ENCODE measurements at regions not wholly inside any gene's neighbourhood (a gene's known extent, or its start where the extent isn't known, plus 50 kb on each side); places are given as distances from the start of the nearest gene placed in this dataset.
"Not testable (repeated sequence)": the region's sequence is repeated elsewhere in the genome, so short reads cannot be mapped to it uniquely, and the experiment has no call there.

DNA sequence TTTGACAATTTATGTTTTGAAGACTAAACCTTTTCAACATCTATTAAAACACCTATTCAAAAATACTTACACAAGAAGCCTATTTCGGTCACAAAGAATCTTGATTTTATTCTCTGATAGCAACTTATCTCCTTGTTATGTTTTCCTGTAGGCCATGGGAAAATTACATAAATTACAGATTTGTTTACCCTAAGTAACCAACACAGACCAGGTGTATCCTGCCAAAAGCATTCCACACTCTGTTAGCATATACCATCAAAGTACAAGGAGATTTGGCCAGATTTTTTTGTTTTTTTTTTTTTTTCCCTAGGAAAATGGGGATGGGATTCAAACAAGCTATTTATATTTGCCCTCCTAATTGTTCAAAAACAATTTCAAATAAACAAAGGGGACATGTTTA is 497.9 kb upstream of the MAGEB18 start:
- no peak for DNase-seq (ENCODE audit: low read depth in 3 of 3)

DNA sequence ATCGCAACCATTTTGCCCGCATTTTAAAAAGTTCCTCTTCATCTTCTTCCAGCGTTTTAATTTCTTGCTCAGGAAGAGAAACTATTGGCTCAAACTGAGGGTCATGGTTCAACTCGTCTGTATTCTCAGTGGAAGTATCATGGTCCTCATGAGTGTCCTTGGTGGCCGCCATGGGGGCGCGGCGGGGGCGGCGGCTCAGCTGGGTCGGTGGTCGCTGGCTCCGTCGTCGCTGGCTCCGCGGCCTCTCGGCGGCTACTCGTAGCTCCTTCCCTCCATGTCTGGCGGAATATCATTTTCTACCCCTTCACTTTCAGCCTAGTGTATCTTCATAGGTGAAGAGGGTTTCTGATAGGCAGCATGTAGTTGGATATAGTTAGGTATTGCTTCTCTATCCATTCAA is 492.0 kb upstream of the MAGEB18 start:
- DNase-seq (ENCODE audit: low read depth in 3 of 3), result no peak

DNA sequence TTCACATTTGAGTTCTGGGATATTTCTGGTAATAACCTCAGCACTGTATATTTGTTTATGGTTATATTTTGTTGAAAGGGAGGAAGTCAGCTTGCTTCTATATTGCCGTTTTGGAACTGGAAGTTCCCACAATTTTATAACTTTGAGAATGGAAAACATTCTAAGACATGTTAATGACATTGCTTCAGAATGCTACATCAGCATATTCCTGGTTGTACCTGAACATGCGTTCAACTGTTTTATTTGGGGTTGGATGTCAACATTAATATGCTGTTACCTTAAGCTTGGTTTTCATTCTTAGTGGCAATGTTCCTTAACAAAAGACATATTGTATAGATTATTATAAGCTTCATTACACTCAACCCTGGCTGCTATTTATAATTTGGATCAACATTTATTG is 489.4 kb upstream of the MAGEB18 start:
- no peak for DNase-seq (ENCODE audit: low read depth in 3 of 3)

DNA sequence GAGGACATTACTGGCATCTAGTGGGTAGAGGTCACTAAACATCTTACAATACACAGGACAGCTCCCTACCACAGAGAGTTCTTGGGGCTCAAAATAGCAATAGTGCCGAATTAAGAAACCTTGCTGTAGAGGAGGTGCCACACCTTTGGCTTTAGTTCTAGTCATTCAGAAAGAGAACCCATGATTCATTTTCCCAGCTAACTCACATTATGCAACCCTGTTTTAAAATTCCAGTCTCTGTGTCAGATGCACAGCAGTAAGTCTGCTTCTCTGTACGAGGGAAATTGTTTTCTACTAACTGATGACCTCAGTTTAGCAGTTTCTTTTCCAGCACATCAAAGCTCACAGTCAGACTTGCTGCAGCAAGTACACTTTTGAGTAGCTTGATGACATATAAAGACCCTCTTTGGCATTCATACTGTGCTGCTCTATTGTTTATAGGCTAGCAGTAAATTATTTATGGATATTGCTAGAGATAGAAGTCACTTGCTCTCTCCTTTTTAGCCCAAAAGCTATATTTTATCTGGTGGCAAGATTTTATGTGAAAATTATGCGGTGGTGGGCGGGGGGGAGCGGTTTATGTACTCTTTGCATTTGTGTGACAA is 487.8 kb upstream of the MAGEB18 start:
- DNase-seq (ENCODE audit: low read depth in 3 of 3), result no peak

DNA sequence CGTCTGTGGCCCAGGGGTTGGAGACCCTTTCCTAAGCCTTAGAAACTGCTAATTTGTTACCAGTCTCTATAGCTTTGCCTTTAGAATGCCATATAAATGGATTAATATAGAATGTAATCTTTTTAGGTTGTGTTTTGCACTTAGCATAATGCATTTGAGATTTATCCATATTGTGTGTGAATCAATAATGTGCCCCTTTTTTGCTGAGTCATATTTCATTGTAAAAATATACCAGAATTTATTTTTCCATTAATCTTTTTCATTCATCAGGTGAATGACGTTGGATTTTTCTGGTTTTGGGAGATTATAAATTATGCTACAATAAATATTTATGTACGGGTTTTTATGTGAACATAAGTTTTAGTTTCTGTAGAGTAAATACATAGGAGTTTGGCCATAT is 478.8 kb upstream of the MAGEB18 start:
- DNase-seq (ENCODE audit: low read depth in 3 of 3), result no peak

DNA sequence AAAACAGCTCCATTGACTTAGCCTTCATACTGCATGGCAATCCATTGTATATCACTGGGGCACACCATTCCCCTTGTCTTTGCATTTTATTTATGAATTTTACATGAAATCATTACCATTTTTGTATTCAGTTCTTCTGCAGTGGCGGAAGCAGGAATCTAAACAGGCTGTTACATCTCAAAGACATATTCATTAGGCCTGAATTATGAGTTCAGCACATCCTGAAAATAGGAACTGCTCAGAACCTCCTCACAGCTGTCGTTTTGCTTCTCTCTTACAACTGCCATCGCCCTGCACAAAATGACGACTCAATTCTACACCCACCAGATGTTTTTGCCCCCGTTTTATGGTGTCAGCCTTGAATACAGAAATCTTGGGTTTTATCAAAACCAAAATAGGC is 474.4 kb upstream of the MAGEB18 start:
- DNase-seq (ENCODE audit: low read depth in 3 of 3), result no peak

DNA sequence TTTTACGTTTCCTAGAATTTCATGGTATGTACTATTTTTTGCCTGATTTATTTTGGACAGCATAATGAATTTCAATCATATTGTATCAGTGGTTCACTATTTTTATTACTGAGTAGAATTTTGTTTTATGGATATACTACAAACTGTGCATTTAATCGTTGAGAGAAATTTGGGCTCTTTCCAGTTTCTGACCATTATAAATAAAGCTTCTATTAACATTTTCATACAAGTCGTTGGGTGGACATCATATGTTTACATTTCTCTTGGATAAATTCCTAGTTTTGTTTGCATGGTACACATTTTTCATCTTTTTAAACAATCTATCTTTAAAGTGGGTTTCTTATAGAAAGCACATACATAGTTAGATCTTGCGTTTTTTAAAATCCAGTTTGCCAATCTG is 472.7 kb upstream of the MAGEB18 start:
- no peak for DNase-seq (ENCODE audit: low read depth in 3 of 3)

DNA sequence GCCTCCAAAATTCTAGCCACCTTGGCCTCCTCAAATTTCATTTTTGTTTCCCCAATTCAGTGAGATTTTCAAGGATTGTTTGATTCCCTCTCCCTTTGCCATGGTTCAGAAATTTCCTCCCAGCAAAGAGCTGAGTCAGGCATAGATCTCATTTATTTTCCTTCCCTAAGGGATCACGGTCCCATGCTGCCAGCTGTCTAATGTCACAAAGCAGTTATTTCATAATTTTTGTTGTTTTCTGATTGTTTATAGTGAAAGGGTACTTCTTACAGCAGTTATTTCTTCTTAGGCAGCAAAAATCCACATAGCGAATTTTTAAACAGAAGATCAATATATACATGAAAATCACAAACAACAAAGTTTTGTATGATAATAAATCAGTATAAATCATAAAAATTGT is 470.5 kb upstream of the MAGEB18 start:
- no peak for DNase-seq (ENCODE audit: low read depth in 3 of 3)

DNA sequence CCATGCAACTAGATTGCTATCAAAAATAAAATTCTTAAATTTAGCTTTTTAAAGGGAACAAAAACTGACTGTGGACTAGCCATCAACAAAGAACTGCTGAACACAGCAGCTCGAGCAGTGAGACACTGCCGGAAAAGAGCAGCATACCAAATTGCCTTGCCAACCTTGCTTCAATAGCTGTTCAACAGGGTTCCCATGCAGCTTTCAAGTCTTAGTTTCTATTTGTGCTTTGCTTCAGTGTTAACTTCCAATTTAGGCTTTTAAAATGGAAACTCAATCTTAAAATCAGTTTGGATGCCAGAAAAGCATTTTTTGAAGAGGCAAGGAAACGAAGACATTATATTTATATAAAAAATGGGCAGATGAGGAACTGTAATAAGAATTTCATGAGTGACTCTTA is 463.4 kb upstream of the MAGEB18 start:
- no peak for DNase-seq (ENCODE audit: low read depth in 3 of 3)

DNA sequence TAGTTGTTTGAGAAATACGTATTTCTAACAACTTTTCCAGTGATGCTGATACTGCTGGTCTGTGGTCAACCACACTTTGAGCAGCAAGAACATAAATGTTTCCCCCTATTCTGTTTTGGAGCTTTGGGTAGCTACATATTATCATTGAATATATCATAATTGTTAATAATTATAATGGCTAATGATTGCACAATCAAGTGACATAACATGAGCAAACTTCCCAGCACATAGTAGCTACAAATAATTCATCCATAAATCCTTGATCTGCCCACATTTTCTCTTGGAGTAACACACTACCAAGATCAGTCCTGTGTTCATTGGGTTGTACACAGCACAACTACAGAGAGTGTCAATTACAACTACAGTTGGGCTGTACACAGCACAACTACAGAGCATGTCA is 436.3 kb upstream of the MAGEB18 start:
- DNase-seq (ENCODE audit: low read depth in 3 of 3), result no peak

DNA sequence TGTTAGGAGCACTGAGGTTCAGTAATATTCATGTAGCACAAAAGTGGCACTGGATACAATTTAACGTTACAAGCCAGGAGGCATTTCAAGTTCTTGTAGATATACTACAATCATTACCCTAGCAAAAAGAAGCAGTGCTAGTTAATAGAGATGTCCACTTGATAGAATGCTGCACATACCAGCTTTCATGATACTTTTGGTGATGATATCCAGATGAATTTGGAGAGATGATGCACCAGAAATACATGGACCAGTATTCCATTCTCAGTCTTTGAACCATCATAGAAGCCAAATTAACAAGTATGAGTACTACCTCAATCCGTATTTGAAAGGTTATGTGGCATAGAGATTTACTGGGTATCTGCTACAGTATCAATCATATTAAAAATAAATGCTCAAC is 421.0 kb upstream of the MAGEB18 start:
- no peak for DNase-seq (ENCODE audit: low read depth in 3 of 3)

DNA sequence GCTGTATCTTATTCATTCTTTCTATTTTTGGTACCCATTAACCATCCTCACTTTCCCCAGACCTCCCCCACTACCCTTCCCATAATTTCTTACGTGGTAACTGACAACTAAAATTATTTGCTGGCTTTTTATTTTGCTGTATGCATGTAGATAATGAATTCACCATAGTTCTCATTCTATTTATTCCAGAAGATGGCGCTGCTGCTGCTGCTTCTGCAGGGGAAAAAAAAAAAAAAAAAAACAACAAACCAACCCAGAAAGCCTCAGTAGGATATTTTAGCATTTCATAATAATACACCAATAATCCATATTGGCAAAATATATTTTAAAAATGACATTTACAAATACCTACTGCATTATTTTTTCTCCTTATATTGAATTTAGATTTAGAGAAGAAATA is 416.6 kb upstream of the MAGEB18 start:
- no peak for DNase-seq (ENCODE audit: low read depth in 3 of 3)

DNA sequence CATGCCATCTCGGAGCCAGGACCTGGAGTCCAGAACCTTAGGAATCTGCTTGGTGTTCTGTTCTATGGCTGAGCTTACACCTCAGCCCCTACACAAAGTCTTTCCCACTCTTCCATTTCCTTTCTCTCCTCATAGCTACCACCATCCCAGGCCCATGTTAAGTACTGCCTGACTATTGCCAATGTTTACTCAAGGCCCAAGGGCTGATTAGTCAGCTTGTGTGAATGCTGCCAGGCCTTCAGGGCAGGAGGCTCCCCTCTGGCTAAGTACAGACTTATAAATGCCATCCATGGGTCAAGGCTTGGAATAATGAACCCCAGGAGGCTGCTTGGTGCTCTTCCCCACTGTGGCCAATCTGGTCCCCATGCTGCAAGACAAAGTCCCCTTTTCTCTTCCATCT is 411.6 kb upstream of the MAGEB18 start:
- DNase-seq (ENCODE audit: low read depth in 3 of 3), result no peak

DNA sequence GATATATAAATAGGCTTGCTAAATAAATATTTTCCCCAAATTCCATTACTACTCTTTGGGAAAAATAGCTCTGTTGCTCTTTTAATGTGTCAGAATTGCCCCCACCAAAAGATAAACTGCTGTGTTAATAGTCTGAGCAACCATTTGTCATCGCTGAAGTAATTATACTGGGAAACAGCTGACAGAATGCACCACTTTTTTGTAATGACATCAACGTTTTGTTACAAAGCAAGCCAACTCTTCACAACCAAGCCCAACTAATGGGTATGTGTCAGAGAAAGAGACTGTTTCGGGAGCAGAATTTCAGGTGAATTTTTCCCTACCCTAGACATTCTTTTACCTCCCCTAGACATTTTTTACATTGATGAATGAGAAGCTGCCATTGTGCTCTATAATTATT is 405.0 kb upstream of the MAGEB18 start:
- DNase-seq (ENCODE audit: low read depth in 3 of 3), result no peak

DNA sequence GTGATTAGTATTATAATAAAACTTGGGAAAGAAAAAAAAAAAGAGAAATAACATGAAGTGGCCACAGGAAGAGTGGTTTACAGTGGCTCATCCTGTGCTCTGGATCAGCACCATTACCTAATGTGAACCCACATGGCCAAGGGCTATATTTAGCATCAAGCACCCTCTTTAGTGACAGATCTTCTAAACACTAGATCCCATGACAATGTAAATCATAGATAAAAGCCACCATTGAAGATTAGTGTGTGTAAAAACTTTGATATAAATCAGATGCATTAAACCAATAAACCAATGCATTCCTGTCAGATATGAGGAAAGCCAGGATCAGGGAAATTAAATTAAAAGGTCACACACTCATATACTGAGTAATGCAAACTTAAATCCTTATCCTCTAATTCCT is 400.6 kb upstream of the MAGEB18 start:
- DNase-seq (ENCODE audit: low read depth in 3 of 3), result no peak

DNA sequence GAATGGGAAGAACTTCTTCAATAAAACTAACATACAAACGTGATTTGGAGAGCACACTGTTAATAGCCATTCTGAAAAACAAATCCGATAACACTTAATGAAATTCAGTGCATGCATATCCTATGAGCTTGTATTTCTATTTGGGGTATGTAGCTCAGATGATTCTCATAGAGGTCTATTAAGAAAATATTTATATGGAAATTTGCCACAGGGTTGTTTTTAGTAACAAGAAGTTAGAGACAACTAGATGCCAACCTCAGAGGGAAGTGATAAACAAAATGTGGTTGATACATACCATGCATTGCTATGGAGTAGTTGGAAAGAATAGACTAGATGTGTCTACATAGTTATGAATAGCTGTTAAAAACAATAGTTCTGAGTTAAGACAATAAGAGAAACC is 395.8 kb upstream of the MAGEB18 start:
- DNase-seq (ENCODE audit: low read depth in 3 of 3), result no peak

DNA sequence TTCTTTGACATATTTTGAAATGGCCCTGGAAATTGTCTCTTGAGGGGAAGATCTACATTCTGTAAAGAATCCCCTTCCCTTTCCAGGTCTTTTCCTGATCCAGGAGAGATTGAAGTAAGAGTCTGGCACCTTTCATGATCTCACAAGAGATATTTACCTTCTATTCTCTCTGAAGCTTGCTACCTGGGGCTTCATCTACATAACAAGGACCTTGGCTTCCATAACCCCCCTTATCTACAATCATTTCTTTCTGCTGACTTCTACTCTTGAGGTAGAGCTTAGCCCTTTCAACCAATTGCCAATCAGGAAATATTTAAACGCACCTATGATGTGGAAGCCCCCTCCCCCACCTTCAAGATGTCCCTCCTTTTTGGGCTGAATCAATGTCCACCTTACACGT is 383.7 kb upstream of the MAGEB18 start:
- DNase-seq (ENCODE audit: low read depth in 3 of 3), result no peak

DNA sequence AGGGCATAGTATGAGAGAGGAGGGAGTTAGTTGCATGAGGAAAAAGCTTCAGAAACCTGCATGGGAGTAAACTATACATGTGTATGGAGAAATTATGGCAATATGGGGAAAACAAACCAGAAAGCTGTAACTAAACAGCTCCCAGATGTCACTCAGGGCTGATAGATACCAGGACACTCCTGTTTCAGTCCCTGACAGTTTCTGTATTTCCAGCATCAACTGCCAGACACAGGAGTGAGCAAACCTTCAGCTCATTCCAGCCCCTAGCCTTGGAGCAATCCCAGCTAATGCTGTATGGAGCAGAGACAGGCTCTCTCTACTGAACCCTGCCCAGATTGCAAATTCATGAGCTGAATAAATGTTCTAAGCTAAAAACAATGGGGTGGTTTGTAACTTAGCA is 382.9 kb upstream of the MAGEB18 start:
- DNase-seq (ENCODE audit: low read depth in 3 of 3), result no peak

DNA sequence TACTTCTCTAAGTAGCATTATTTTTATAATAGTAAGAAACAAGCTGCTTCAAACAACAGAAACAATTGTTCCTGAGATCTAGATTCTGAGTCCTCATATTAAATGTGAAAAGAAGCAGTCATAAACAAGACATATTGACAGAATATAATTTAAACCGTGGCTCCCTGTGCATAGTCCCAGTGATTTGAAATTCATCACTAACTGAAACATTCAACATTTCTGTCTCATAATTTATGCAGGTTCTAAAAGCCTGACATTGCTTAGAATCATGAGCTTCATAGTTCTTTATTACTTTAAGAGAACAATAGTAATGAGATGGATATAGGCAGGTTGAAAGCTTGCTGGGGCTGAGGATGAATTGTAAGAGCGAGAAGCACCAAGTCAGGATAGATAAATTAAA is 375.5 kb upstream of the MAGEB18 start:
- no peak for DNase-seq (ENCODE audit: low read depth in 3 of 3)

DNA sequence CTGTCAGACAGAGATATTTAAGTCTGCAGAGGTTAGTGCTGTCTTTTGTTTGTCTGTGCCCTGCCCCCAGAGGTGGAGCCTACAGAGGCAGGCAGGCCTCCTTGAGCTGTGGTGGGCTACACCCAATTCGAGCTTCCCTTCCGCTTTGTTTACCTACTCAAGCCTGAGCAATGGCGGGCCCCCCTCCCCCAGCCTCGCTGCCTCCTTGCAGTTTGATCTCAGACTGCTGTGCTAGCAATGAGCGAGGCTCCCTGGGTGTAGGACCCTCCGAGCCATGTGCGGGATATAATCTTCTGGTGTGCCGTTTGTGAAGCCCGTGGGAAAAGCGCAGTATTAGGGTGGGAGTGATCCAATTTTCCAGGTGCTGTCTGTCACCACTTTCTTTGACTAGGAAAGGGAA is 366.3 kb upstream of the MAGEB18 start:
- DNase-seq (ENCODE audit: low read depth in 3 of 3), result not testable (repeated sequence)

DNA sequence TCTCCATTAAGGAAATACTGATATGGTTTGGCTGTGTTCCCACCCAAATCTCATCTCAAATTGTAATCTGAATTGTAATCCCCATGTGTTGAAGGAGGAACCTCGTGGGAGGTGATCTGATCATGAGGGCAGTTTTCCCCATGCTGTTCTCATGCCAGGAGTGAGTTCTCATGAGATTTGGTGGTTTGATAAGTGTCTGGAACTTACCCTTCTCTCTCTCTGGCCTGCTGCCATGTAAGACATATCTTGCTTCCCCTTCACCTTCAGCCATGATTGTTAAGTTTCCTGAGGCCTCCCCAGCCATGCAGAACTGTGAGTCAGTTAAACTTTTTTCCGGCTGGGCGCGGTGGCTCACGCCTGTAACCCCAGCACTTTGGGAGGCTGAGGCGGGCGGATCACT is 340.3 kb upstream of the MAGEB18 start:
- DNase-seq (ENCODE audit: low read depth in 3 of 3), result not testable (repeated sequence)

DNA sequence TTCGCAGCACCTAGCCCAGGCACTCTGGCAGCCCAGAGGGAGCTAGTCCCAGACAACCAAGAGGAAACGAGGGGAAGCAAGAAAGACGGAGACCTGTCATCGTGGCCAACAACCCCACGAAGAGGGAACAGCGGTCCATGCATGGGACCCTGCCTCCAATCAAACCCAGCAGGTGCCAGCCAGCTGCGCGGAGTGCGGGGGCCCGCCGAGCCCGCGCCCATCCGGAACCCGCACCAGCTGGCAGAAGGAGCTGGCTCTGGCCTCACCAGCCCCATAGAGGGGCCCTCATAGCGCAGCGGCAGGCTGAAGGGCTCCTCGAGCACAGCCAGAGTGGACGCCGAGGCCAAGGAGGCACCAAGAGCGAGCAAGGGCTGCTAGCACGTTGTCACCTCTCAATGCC is 332.4 kb upstream of the MAGEB18 start:
- no peak for DNase-seq (ENCODE audit: low read depth in 3 of 3)

DNA sequence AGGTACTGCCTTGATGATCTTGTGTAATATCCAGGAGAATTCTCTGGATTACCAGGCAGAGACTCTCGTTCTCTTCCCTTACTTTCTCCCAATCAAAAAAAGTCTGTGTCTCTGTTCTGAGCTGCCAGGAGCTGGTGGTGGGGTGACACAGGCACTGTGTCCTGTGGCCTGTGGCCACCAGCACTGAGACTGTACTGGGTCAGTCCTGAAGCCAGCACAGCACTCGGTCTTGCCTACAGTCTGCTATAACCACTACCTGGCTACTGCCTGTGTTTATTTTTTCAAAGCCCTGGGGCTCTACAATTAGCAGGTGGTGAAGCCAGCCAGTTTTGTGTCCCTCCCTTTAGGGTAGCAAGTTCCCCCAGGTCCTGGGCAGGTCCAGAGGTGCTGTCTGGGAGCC is 331.1 kb upstream of the MAGEB18 start:
- DNase-seq (ENCODE audit: low read depth in 3 of 3), result no peak

DNA sequence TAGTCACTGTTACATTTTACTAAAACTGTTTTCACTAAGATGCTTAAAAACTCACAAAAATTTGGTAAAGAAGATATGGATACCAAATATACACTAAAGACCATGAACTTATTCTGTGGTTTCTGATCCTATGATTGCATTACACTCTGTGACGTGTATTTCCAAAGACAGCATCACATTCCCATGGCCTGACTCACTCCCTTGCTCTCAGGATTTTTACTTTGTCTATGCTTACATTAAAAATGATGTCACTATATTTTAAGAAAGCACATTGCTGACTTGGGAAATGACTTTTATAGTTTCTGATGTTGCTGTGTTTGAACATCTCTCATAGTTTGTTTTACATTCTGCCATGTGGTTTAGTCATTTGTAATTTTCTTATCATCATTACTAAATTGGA is 327.9 kb upstream of the MAGEB18 start:
- no peak for DNase-seq (ENCODE audit: low read depth in 3 of 3)

DNA sequence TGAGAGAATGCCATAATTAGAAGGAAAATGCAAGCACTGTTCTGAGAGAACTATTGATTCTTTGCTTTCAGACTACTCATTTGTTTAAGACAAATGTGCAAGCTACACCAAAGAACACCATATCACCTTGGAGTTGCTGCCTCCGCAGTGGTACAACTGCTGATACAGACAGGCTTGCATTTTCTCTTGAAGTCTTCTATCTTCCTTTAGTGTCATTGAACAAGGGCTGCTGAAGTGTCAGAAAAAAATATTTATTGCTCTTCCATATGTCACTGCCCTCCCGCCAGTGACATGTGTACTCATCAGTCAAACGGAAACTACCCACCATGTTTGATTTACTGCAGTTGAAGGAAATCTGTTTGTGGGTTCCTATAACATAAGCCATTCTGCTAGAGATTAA is 318.3 kb upstream of the MAGEB18 start:
- no peak for DNase-seq (ENCODE audit: low read depth in 3 of 3)
